ENCODE measurements at regions not wholly inside any gene's neighbourhood (a gene's known extent, or its start where the extent isn't known, plus 50 kb on each side); places are given as distances from the start of the nearest gene placed in this dataset.

DNA sequence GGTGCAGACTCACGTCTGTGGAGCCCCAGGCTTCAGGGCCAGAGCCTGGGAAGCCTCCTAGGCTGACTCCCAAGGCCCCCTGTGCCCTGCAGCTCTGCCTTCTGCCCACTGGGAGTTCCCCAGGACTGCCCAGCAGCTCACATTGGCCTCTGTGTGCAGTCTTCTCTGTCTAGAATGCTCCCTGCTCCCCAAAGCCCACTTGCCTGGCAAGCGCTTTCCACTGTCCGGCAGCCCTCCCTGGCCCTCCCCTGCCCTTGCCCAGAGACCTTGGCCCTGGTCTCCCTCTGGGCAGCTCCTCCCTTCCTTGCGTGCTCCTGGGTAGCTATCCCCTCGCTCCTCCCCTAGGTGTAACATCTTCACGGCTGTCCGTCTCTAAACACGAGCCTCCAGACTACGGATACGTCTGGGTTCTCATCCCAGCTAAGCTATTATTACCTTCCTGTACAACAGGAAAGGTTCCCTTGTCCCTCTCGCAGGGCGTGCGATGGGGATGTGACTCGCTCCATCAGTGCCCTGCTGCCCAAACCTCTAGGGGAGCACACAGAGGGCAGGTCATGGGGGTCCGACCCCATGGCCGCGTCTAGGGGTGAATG lies 325.5 kb upstream of the RTL1 start:
- H3K4me3 Mint-ChIP-seq, result no peak overlapping the region
- no peaks in the 10 kb centered on the region for H3K4me1 Mint-ChIP-seq (ENCODE audit: low read depth)
- H3K36me3 Mint-ChIP-seq (ENCODE audit: low read depth), result no peaks in the 10 kb centered on the region
- no peaks in the 10 kb centered on the region for H3K27me3 Mint-ChIP-seq
- no peak overlapping the region for H3K27ac Mint-ChIP-seq
- H3K9me3 Mint-ChIP-seq, result no peaks in the 10 kb centered on the region

DNA sequence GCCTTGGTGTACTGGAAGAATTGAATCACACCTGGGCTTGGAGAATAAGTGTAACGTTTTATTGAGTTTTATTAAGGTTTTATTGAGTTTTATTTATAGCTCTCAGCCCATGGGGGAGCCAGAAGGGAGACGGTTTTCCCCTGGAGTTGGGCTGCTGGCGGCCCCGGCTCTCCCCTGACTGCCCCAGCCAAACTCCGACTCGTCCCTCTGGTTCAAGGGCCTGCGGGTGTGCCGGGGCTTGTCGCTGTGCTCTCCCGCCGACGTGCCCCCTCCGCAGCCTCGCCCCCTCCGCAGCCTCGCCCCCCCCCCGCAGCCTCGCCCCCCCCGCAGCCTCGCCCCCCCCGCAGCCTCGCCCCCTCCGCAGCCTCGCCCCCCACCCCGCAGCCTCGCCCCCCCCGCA lies 326.1 kb upstream of the RTL1 start:
- Mint-ChIP-seq H3K4me3 (no peak overlapping the region), H3K36me3 (ENCODE audit: low read depth) (no peaks in the 10 kb centered on the region), H3K9me3 (no peaks in the 10 kb centered on the region), H3K27ac (no peak overlapping the region), H3K27me3 (no peaks in the 10 kb centered on the region), H3K4me1 (ENCODE audit: low read depth) (no peaks in the 10 kb centered on the region)

DNA sequence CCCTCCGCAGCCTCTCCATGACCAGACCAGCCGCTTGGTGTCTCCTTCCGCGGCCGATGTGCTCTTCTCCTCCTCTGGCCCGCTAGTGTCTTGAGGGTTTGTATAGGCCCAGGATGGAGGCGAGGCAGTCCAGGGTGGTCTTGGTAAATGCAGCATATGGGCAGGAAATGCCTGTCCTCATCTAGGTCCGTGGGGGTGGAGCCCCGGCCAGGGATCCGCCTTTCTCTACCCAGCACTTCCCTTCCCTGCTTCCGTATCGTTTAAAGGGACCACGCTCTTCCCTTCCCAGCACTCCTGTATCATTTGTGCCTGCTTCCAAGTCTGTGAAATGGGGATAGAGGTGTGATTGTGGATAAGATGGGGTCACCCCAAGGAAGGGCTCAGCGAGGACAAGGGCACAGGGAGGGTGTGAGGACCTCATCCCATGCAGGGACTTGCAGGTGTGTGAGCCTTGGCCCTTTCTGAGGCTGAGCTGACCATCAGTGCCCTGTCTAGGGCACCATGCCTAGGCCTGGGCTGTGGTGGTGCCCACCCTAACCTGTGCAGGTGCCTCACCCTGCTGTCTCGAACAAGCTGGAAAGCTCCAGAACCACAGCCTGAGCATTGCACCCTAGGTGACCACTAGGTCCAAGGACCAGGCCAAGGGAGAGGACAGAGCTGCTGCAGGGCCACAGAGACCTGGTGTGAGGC lies 326.8 kb upstream of the RTL1 start:
- no peaks in the 10 kb centered on the region for H3K4me1 Mint-ChIP-seq (ENCODE audit: low read depth)
- no peaks in the 10 kb centered on the region for H3K27me3 Mint-ChIP-seq
- no peak overlapping the region for H3K27ac Mint-ChIP-seq
- H3K9me3 Mint-ChIP-seq, result no peaks in the 10 kb centered on the region
- no peak overlapping the region for H3K4me3 Mint-ChIP-seq
- H3K36me3 Mint-ChIP-seq (ENCODE audit: low read depth), result no peaks in the 10 kb centered on the region

DNA sequence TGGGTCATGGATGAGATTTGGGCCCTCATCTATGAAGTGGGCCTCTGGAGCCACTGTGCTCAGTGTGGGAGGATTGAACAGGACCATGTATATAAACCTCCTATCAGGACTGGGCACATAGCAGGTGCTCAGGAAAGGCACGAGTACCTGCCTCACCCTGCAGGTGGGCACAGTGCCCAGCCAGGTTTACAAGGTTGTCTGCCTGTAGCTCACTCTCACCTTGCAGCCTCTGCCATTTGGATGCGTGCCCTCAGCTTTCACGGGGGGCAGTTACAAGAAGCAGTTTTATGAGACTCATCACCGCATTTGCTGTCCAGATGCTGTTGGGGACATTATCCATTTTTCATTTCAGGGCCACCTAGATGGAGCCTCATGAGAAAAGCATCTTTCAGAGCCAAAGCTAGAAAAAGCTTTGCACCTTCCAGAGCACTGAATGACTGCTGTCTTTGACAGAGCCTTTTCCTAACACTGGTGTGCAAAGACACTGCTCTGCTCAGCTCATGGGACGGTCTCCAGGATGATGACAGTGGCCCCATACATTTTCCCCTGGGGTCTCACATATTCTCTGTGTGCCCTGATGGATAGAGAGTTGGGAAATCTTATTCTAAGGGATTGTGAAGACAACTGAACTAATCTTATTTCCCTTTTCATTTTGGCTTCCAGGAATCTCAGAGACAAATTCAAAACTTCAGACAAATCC lies 327.5 kb upstream of the RTL1 start:
- H3K27ac Mint-ChIP-seq, result no peak overlapping the region
- no peaks in the 10 kb centered on the region for H3K4me1 Mint-ChIP-seq (ENCODE audit: low read depth)
- H3K36me3 Mint-ChIP-seq (ENCODE audit: low read depth), result no peaks in the 10 kb centered on the region
- H3K9me3 Mint-ChIP-seq, result no peaks in the 10 kb centered on the region
- no peaks in the 10 kb centered on the region for H3K27me3 Mint-ChIP-seq
- H3K4me3 Mint-ChIP-seq, result no peak overlapping the region

DNA sequence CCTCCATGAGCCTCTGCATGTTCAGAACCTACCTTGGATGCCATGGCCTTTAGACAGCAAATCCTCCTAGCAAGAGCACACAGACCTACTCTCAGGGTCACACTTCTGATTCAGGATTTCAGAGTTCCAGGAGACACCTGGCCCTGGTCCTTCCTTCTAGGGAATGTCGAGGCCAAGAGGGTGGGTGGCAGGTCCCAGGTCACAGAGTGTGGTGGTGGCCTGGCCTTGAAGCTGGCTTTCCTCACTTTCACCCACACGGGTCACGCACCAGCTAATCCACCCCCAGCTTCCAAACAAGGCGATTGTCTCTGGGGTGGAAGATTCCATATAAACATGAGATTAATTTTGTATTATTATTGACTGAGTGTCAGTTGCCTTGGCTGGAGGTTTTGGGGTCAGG lies 328.3 kb upstream of the RTL1 start:
- H3K4me3 Mint-ChIP-seq, result no peak overlapping the region
- H3K27me3 Mint-ChIP-seq, result no peaks in the 10 kb centered on the region
- H3K36me3 Mint-ChIP-seq (ENCODE audit: low read depth), result no peaks in the 10 kb centered on the region
- no peaks in the 10 kb centered on the region for H3K9me3 Mint-ChIP-seq
- H3K4me1 Mint-ChIP-seq (ENCODE audit: low read depth), result no peaks in the 10 kb centered on the region
- no peak overlapping the region for H3K27ac Mint-ChIP-seq

DNA sequence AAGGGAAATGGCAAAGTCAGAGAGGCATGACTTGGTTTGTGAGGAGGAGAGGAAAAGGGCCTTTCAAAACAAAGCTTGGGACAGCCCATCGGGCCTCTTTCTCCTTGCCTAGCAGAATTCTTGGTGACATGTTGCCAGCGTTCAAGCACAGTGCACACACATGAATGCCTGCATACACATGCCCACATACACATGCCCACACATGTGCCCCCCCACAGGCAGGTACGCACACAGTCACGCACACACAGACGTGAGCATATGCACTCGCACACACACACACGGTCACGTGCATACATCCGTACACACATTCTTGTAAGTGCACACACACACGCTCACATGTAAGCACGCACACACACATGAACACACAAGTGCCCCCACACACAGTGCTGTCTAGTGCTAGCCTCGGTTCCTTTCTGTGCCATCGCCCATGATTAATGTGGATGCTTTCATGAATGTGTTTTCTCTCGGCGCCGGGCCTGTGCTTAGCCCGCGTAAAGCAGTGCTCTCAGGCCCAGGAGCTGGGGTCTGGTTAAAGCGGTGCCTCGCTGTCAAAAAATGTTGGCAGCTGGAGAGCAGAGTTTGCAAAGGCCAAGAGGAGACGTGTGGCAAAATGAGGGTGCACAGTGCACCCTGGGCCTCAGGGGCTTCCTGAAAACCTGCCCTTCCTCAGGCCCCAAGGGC lies 328.8 kb upstream of the DIO3 start:
- Mint-ChIP-seq H3K36me3 (ENCODE audit: low read depth) (no peaks in the 10 kb centered on the region), H3K27me3 (no peaks in the 10 kb centered on the region), H3K4me3 (no peak overlapping the region), H3K4me1 (ENCODE audit: low read depth) (no peaks in the 10 kb centered on the region), H3K27ac (no peak overlapping the region), H3K9me3 (no peaks in the 10 kb centered on the region)

DNA sequence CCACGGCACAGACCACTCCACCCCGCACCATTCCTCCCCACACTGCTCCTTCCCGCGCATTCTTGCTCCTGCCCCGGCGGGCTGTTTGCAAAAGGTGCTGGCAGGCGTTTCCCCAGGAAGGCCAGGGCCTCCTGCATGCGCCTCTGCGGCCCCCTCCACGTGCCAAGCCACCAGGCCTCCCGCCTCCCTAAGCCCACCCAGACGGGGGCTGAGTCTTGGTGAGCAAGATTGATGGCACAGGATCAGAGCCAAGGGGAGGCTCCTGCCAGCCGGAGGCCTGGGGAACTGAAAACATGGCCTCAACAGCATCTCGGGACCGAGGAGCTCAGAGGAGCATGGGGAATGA lies 328.3 kb upstream of the DIO3 start:
- no peak overlapping the region for H3K4me3 Mint-ChIP-seq
- H3K27me3 Mint-ChIP-seq, result no peaks in the 10 kb centered on the region
- H3K4me1 Mint-ChIP-seq (ENCODE audit: low read depth), result no peaks in the 10 kb centered on the region
- no peaks in the 10 kb centered on the region for H3K9me3 Mint-ChIP-seq
- no peaks in the 10 kb centered on the region for H3K36me3 Mint-ChIP-seq (ENCODE audit: low read depth)
- H3K27ac Mint-ChIP-seq, result no peak overlapping the region

DNA sequence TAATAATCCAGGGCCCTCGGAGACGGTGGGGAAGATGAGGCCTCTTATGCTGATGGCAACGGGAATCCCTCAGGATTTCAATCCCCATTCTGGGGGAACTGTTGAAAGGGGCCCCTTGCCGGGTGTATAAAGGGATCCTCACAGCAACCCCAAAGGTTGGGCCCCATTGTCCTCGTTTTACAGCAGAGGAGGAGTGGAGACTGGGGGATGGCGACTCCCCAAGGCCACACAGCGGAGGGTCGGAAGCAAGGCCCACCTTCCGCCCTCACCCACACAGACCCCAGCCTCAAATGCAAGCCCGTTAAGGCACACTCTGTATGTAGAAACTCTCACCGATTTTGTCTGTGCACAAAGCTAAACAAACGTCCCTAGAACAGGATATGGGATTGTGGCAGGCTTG lies 327.9 kb upstream of the DIO3 start:
- Mint-ChIP-seq H3K27ac (no peak overlapping the region), H3K9me3 (no peaks in the 10 kb centered on the region), H3K27me3 (no peaks in the 10 kb centered on the region), H3K36me3 (ENCODE audit: low read depth) (no peaks in the 10 kb centered on the region), H3K4me3 (no peak overlapping the region), H3K4me1 (ENCODE audit: low read depth) (no peaks in the 10 kb centered on the region)

DNA sequence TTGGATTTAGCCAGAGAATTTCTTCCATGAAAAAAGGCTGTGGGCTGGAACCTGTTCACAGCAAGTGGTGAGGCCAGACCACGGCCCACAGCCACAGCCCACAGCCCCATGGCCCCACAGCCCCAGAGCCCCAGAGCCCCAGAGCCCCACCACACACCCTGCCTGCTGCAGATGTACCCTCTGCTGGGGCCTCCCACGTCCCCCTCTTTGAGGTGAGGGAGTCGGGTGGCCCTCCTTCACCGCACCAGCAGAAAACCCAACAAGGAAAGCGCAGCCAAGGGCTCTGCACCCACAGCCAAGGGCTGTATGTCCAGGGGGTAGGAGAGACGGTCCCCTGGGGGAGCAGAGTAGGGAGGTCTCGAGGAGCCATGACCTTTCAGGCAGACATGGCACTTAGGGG lies 327.5 kb upstream of the DIO3 start:
- no peaks in the 10 kb centered on the region for H3K36me3 Mint-ChIP-seq (ENCODE audit: low read depth)
- no peaks in the 10 kb centered on the region for H3K27me3 Mint-ChIP-seq
- no peaks in the 10 kb centered on the region for H3K4me1 Mint-ChIP-seq (ENCODE audit: low read depth)
- H3K9me3 Mint-ChIP-seq, result no peaks in the 10 kb centered on the region
- H3K4me3 Mint-ChIP-seq, result no peak overlapping the region
- no peak overlapping the region for H3K27ac Mint-ChIP-seq

DNA sequence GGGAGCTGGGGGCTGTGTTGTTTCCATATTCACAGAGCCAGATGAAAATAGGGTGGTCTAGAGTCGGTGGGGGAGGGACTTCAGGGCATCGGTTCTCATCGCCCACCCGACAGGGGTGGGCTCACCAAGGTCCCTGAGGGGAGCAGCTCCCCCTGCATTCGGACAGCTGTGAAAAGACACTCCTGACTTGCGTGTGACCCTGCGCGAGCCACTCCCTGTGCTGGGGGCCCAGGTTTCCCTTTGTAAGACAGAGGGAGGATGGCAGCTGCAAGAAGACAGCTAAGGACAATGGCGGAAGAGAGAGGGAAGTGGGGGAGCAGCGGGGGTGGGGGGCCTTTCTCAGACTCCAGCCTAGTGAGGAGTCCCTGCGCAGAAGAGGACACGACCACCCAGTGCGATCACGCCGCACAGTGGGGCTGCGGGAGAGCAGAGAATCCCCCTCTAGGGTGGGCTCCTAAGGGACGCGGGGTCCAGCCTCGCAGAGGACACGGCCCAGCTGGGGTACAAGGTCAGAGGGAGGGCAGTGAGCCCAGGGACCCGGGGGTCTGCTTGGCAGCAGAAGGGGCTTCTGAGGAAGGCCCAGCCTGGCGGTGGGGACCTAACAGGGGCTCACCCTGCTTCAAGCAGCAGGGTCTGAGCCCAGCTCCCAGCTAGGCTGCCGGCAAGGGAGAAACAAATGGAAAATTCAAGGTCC lies 326.9 kb upstream of the DIO3 start:
- Mint-ChIP-seq H3K27ac (no peak overlapping the region), H3K4me1 (ENCODE audit: low read depth) (no peaks in the 10 kb centered on the region), H3K36me3 (ENCODE audit: low read depth) (no peaks in the 10 kb centered on the region), H3K4me3 (no peak overlapping the region), H3K9me3 (no peaks in the 10 kb centered on the region), H3K27me3 (no peaks in the 10 kb centered on the region)

DNA sequence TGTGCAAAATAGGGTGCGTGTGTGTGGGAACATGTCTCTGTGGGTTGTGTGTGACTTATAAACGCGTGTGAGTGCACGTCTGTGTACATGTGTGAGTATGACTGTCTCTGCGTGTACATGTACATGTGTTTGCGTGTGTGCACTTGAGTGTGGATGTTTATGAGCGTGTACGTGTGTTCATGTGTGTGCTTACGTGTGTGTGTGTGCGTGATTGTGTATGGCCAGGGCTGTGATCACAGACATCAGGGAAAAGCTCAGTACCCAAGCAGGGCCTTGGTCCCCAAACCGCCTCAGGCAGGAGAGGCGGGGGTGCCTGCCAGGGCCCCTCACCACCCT lies 326.3 kb upstream of the DIO3 start:
- Mint-ChIP-seq H3K9me3 (no peaks in the 10 kb centered on the region), H3K27me3 (no peaks in the 10 kb centered on the region), H3K4me1 (ENCODE audit: low read depth) (no peaks in the 10 kb centered on the region), H3K4me3 (no peak overlapping the region), H3K36me3 (ENCODE audit: low read depth) (no peaks in the 10 kb centered on the region), H3K27ac (no peak overlapping the region)

DNA sequence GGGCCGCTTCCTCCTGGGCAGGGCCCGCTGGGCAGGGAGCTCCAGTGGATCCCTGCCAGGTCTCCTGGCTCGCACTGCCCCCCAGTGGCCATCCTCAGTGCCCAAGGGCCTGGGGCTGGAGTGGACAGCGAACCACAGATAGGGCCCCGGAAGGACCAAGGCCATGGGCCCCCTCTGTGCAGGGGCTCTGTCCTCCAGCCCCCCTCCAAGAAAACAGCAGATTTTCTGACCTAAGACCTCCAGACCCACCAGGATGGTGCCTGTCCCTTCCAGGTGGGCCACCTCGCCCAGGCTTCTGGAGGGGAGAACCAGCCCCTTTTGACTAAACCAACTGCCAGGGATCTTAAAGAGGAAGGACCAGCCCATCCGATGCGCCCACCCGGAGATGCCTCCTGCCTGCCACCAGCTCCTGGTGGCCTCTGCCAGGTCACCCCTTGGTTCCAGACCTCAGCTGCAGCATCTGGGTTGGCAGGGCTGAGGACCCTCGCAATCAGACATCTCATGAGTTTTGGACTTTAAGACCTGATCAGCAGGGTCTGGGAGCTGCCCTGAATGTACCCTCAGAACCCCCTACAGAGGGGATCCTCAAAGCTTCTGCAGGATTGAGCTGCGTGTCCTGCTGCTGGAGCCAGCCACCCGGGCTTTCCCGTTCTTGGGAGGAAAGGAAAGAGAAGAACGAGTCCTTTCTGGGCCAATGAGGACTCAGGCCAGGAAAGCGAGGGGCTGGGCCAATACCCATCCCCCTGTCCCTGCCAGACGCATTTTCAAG lies 325.8 kb upstream of the DIO3 start:
- H3K9me3 Mint-ChIP-seq, result no peaks in the 10 kb centered on the region
- no peaks in the 10 kb centered on the region for H3K36me3 Mint-ChIP-seq (ENCODE audit: low read depth)
- H3K4me3 Mint-ChIP-seq, result no peak overlapping the region
- no peaks in the 10 kb centered on the region for H3K27me3 Mint-ChIP-seq
- no peaks in the 10 kb centered on the region for H3K4me1 Mint-ChIP-seq (ENCODE audit: low read depth)
- H3K27ac Mint-ChIP-seq, result no peak overlapping the region

DNA sequence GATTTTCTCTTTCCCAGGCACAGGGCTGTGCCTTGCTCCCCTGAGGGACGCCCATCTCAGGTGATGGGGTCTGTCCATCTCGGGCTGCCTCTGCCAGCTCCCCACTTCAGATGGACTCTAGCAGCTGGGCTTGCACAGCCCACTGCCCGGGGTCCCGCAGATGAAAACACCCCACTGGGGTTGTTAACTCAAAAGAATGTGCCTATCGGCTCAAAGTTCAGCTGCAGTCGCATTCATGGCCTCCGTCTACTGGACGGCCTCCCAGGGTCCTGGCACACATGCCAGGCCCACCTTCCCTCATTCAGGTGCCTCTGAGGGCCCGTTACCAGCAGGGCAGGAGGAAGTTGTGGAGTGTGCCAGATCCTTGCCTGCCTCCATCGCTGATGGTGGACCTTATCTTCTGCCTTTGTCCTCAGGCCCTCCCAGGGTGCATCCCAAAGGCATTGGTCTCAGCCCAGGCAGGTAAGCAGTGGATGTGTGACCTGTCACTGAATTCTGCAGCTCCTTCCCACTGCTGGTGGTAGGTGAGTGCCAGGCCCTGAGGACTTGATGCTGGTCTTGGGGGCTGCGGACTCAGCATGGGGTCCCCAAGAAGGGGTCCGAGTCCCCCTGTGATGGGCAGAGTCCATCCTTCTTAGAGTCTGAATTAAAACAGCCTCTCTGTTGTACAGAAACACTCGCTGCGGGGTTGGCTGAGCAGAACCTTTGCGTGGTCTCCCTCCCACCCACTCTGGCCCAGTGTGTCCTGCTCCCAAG lies 324.6 kb upstream of the DIO3 start:
- Mint-ChIP-seq H3K27me3 (peaks cover 6% of the 10 kb centered on the region), H3K4me1 (ENCODE audit: low read depth) (no peaks in the 10 kb centered on the region), H3K36me3 (ENCODE audit: low read depth) (no peaks in the 10 kb centered on the region), H3K4me3 (no peak overlapping the region), H3K27ac (no peak overlapping the region), H3K9me3 (no peaks in the 10 kb centered on the region)

DNA sequence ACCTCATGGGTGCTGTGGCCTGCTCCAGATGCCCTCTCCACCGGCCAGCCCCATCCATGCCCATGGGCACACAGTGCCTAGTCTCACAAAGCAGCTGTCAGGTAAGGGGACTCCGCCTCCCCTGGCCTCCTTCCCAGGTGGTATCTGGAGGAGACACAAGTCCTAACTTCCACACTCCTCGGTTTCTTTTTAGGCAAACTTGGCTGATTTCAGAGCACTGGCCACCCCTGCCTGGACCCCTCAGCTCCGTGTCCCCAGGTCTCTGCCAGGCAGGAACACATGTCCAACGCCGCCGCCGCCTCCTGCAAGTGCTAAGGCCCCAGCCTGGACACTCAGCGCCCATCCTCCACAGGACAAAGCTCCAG lies 324.1 kb upstream of the DIO3 start:
- Mint-ChIP-seq H3K36me3 (ENCODE audit: low read depth) (no peaks in the 10 kb centered on the region), H3K27ac (no peak overlapping the region), H3K27me3 (peaks cover 6% of the 10 kb centered on the region), H3K4me3 (no peak overlapping the region), H3K4me1 (ENCODE audit: low read depth) (no peaks in the 10 kb centered on the region), H3K9me3 (no peaks in the 10 kb centered on the region)

Data from stimulated activated naive CD8-positive, alpha-beta T cell treated with anti-CD3 and anti-CD28 coated beads, Interleukin-15, Interleukin-2, amounts not matched to agents 100 ng/mL and 50 ng/mL, for 24 hours (primary cell).